Osteocyte (in vitro differentiated cells): ENCODE measurements at regions not wholly inside any gene's neighbourhood (a gene's known extent, or its start where the extent isn't known, plus 50 kb on each side); places are given as distances from the start of the nearest gene placed in this dataset.
A peak's percentile ranks its signal among the peaks of the same experiment; 100 is the strongest.

ENCODE experiments used
- DNase-seq: peaks from one replicate; pipeline ENCODE4 v3.0.0; 2021; ENCODE audit warnings: mixed read lengths; ENCODE audit not compliant: unreplicated experiment; ENCODE audit errors: extremely low spot score
- H3K27ac Mint-ChIP-seq: one replicate; pipeline ENCODE4 v1.8.0; 2021; ENCODE audit warnings: mild to moderate bottlenecking, mixed read lengths; ENCODE audit not compliant: unreplicated experiment
- H3K27me3 Mint-ChIP-seq: one replicate; pipeline ENCODE4 v1.8.0; 2021; ENCODE audit warnings: mixed read lengths; ENCODE audit not compliant: unreplicated experiment
- H3K36me3 Mint-ChIP-seq: one replicate; pipeline ENCODE4 v1.8.0; 2021; ENCODE audit warnings: mixed read lengths; ENCODE audit not compliant: unreplicated experiment
- H3K4me1 Mint-ChIP-seq: one replicate; pipeline ENCODE4 v1.8.0; 2021; ENCODE audit warnings: mixed read lengths; ENCODE audit not compliant: unreplicated experiment
- H3K4me3 Mint-ChIP-seq: one replicate; pipeline ENCODE4 v1.8.0; 2021; ENCODE audit warnings: mild to moderate bottlenecking, moderate library complexity, mixed read lengths; ENCODE audit not compliant: unreplicated experiment
- H3K9me3 Mint-ChIP-seq: one replicate; pipeline ENCODE4 v1.8.0; 2021; ENCODE audit warnings: mixed read lengths; ENCODE audit not compliant: unreplicated experiment
- TF ChIP-seq, protein P1 (sequence below): fragments of 200-600 bp; sonication (generic); IDR thresholded peaks from 2 replicates; pipeline ENCODE4 v1.5.0; 2021; ENCODE audit warnings: antibody characterized with exemption, mild to moderate bottlenecking, moderate library complexity

DNA sequence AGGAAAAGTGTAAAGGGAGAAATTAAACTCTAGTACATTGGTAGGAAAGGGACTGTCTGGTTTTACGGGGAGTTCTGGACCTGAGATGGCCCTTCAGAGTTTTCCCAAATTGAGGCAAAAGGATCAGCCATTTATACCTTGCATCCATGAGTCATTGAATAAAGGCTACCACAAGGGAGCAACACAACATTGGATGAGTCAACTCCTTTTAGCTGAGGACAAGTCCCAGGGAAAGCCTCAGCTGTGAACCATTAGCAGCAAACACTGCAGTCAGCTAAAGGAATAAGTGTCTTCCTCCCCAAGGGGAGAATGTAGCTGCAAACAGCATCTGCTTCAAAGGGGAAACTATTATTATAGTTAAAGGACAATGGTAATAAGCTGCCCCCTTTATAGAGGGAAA is 468.7 kb upstream of the ID4 start:
- TF ChIP-seq, protein P1, sequence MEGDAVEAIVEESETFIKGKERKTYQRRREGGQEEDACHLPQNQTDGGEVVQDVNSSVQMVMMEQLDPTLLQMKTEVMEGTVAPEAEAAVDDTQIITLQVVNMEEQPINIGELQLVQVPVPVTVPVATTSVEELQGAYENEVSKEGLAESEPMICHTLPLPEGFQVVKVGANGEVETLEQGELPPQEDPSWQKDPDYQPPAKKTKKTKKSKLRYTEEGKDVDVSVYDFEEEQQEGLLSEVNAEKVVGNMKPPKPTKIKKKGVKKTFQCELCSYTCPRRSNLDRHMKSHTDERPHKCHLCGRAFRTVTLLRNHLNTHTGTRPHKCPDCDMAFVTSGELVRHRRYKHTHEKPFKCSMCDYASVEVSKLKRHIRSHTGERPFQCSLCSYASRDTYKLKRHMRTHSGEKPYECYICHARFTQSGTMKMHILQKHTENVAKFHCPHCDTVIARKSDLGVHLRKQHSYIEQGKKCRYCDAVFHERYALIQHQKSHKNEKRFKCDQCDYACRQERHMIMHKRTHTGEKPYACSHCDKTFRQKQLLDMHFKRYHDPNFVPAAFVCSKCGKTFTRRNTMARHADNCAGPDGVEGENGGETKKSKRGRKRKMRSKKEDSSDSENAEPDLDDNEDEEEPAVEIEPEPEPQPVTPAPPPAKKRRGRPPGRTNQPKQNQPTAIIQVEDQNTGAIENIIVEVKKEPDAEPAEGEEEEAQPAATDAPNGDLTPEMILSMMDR: peak; percentile 19
- no peak for DNase-seq
- Mint-ChIP-seq H3K4me1 (peaks cover 33% of the 10 kb centered on the region), H3K4me3 (no peak overlapping the region), H3K27me3 (no peaks in the 10 kb centered on the region), H3K9me3 (peaks cover 6% of the 10 kb centered on the region), H3K36me3 (no peaks in the 10 kb centered on the region), H3K27ac (no peak overlapping the region)

DNA sequence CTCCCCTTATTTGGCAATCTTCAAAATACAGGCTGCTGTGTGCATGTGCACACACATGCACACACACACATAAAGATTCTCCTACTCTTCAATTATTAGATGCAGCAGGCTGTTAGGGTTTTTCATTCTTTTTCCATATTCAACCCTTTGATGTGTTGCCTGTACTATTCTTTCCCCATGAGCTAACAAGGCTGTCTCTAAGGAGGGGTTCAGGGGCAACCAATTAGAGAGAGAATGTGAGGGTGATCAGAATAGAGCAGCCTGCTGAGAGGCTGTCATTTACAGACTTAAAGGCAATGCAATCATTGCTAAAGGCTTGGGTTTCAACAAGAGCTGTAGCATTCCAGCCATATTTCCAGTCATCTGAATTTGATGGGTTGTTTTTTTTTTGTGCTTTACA is 467.4 kb upstream of the ID4 start:
- peaks cover 3% of the 10 kb centered on the region for H3K9me3 Mint-ChIP-seq
- no peak for DNase-seq
- TF ChIP-seq, protein P1: no peak
- H3K4me1 Mint-ChIP-seq: peaks cover 33% of the 10 kb centered on the region
- H3K36me3 Mint-ChIP-seq: no peaks in the 10 kb centered on the region
- H3K4me3 Mint-ChIP-seq: no peak overlapping the region
- no peaks in the 10 kb centered on the region for H3K27me3 Mint-ChIP-seq
- peak overlapping the region; percentile 4 for H3K27ac Mint-ChIP-seq

DNA sequence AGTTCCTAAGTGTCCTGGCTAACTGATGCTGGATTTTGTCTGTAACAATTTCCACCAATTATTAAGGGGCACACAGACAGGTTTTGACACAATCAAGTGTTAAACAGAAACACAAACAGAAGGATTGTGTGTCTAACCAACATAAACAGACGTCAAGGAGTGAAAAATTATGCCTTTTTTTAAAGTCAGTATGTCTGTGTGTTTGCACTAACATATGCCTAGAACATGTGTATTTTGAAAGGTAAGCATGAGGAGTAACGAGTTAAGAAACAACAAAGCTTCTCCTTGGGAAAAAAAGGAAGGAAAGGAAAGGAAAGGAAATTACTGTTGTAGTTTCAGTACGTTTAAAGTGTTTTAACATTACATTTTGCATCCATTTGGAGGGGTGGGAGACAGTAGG is 466.3 kb upstream of the ID4 start:
- DNase-seq: no peak
- H3K36me3 Mint-ChIP-seq: no peaks in the 10 kb centered on the region
- TF ChIP-seq, protein P1: no peak
- H3K4me3 Mint-ChIP-seq: no peak overlapping the region
- H3K27me3 Mint-ChIP-seq: no peaks in the 10 kb centered on the region
- H3K4me1 Mint-ChIP-seq: peaks cover 34% of the 10 kb centered on the region
- H3K9me3 Mint-ChIP-seq: peaks cover 3% of the 10 kb centered on the region
- H3K27ac Mint-ChIP-seq: peak overlapping the region; percentile 23

DNA sequence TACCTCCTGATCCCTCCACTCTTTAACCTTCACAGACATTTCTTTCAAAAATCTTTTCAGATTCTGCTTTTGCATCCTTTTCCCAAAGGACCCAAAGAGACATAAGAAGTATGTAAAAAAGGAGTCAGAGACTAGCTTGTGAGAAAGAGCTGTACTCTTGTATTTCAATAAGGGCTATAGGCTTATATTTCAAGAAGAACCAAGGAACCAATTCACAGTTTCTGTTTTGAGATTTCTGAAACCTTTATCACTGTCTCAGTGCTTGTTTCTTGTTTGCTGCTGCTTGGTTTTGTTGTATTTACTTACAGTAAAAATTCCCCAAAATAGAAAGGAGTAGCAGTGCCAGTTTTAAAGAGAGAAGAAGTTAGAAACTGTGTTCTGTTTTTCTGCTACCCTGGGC is 461.6 kb upstream of the ID4 start:
- Mint-ChIP-seq H3K4me3 (no peak overlapping the region), H3K27ac (no peak overlapping the region), H3K4me1 (peaks cover 17% of the 10 kb centered on the region), H3K9me3 (no peaks in the 10 kb centered on the region), H3K27me3 (no peaks in the 10 kb centered on the region), H3K36me3 (no peaks in the 10 kb centered on the region)
- TF ChIP-seq, protein P1: no peak
- no peak for DNase-seq

DNA sequence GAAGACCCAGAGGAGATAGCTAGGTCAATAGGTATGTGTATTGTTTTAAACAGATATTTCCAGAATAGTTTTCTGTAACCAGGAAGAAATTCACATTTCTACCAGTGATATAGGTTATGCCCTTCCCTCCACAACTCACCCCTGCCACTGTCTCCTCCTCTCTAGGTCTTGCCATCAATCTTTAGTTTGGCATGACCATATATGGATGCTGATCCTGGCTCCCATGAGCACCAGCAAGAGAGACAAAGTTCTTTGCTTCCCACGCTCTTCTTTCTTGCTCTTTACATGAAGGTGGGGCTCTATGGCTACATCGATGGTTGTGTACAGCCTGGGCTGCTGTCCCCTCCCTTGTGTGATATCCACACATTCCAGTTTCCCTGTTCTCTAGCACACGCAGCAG is 459.4 kb upstream of the ID4 start:
- H3K4me3 Mint-ChIP-seq: no peak overlapping the region
- TF ChIP-seq, protein P1: no peak
- H3K4me1 Mint-ChIP-seq: peaks cover 11% of the 10 kb centered on the region
- H3K36me3 Mint-ChIP-seq: no peaks in the 10 kb centered on the region
- H3K27ac Mint-ChIP-seq: no peak overlapping the region
- no peaks in the 10 kb centered on the region for H3K9me3 Mint-ChIP-seq
- no peak for DNase-seq
- no peaks in the 10 kb centered on the region for H3K27me3 Mint-ChIP-seq
